ENCODE measurements at regions not wholly inside any gene's neighbourhood (a gene's known extent, or its start where the extent isn't known, plus 50 kb on each side); places are given as distances from the start of the nearest gene placed in this dataset.

- Histone ChIP-seq H3K36me3 (replicated peaks; ENCODE audit: insufficient read depth, low read depth) (no peaks in the 10 kb centered on the region), H3K4me2 (no peak overlapping the region), H3K9me2 (replicated peaks; ENCODE audit: insufficient read depth) (no peaks in the 10 kb centered on the region), H3K27me3 (no peaks in the 10 kb centered on the region), H3K79me2 (no peaks in the 10 kb centered on the region), H2AFZ (no peak overlapping the region), H3K9me3 (ENCODE audit: low read depth) (no peaks in the 10 kb centered on the region), H3K27ac (no peak overlapping the region), H3K4me3 (no peak overlapping the region), H3K4me1 (ENCODE audit: insufficient read depth) (no peaks in the 10 kb centered on the region), H4K20me1 (ENCODE audit: insufficient read depth, poor library complexity, severe bottlenecking) (no peaks in the 10 kb centered on the region)
- DNase-seq (ENCODE audit: low spot score): no peak
- 71% methylated on average over 6 of the region's 6 CpGs for WGBS (ENCODE audit: low lambda C conversion rate, missing lambda C conversion rate)
- TF ChIP-seq EZH2phosphoT487 (IDR thresholded peaks at IDR 0.05; ENCODE audit: low read depth, severe bottlenecking, unreplicated experiment): no peak
- no peak for TF ChIP-seq EZH2 (IDR thresholded peaks at IDR 0.05; ENCODE audit: borderline replicate concordance)
Observed at GRCh38 chr9:81128701-81129100, 560.6 kb downstream of the TLE1 start.

GRCh38 chr9:81125446-81126092 lies 563.8 kb downstream of the TLE1 start:
- Histone ChIP-seq H3K27ac (peak overlapping the region; percentile 26), H2AFZ (no peak overlapping the region), H3K79me2 (no peaks in the 10 kb centered on the region), H3K4me2 (no peak overlapping the region), H3K9me2 (replicated peaks; ENCODE audit: insufficient read depth) (no peaks in the 10 kb centered on the region), H3K9me3 (ENCODE audit: low read depth) (no peaks in the 10 kb centered on the region), H3K4me3 (no peak overlapping the region), H3K36me3 (replicated peaks; ENCODE audit: insufficient read depth, low read depth) (no peaks in the 10 kb centered on the region), H4K20me1 (ENCODE audit: insufficient read depth, poor library complexity, severe bottlenecking) (no peaks in the 10 kb centered on the region), H3K4me1 (ENCODE audit: insufficient read depth) (no peaks in the 10 kb centered on the region), H3K27me3 (no peaks in the 10 kb centered on the region)
- 39% methylated on average over 3 of the region's 3 CpGs for WGBS (ENCODE audit: low lambda C conversion rate, missing lambda C conversion rate)
- no peak for DNase-seq (ENCODE audit: low spot score)
- TF ChIP-seq CTCF (IDR thresholded peaks at IDR 0.05; ENCODE audit: poor library complexity) (no peak), EZH2 (IDR thresholded peaks at IDR 0.05; ENCODE audit: borderline replicate concordance) (no peak), EZH2phosphoT487 (IDR thresholded peaks at IDR 0.05; ENCODE audit: low read depth, severe bottlenecking, unreplicated experiment) (no peak)

GRCh38 chr9:81123526-81123925 lies 565.8 kb downstream of the TLE1 start:
- 89% methylated on average over 3 of the region's 3 CpGs for WGBS (ENCODE audit: low lambda C conversion rate, missing lambda C conversion rate)
- no peaks in the 10 kb centered on the region for H3K79me2 ChIP-seq

More at GRCh38 chr9:81123526-81123925, 565.8 kb downstream of the TLE1 start:
- Histone ChIP-seq H3K9me3 (ENCODE audit: low read depth) (no peaks in the 10 kb centered on the region), H2AFZ (no peak overlapping the region), H4K20me1 (ENCODE audit: insufficient read depth, poor library complexity, severe bottlenecking) (no peaks in the 10 kb centered on the region), H3K4me3 (no peak overlapping the region), H3K27me3 (no peaks in the 10 kb centered on the region), H3K4me1 (ENCODE audit: insufficient read depth) (no peaks in the 10 kb centered on the region), H3K9me2 (replicated peaks; ENCODE audit: insufficient read depth) (no peaks in the 10 kb centered on the region), H3K27ac (no peak overlapping the region), H3K4me2 (no peak overlapping the region), H3K36me3 (replicated peaks; ENCODE audit: insufficient read depth, low read depth) (no peaks in the 10 kb centered on the region)
- no peak for DNase-seq (ENCODE audit: low spot score)
- TF ChIP-seq CTCF (IDR thresholded peaks at IDR 0.05; ENCODE audit: poor library complexity) (no peak), EZH2phosphoT487 (IDR thresholded peaks at IDR 0.05; ENCODE audit: low read depth, severe bottlenecking, unreplicated experiment) (no peak), EZH2 (IDR thresholded peaks at IDR 0.05; ENCODE audit: borderline replicate concordance) (no peak)

Data from hepatocyte (in vitro differentiated cells).